Astrocyte (in vitro differentiated cells and primary cell): ENCODE measurements at regions not wholly inside any gene's neighbourhood (a gene's known extent, or its start where the extent isn't known, plus 50 kb on each side); places are given as distances from the start of the nearest gene placed in this dataset.
"Not testable (repeated sequence)": the region's sequence is repeated elsewhere in the genome, so short reads cannot be mapped to it uniquely, and the experiment has no call there.

Experiments used
- DNase-seq: peaks from one replicate; pipeline ENCODE4 v3.0.0-alpha.2; 2010; ENCODE audit warnings: low read depth
- FAIRE-seq: peaks from 2 replicates; lab custom pipeline; 2011; peaks lifted over from hg19 to GRCh38; lab: Jason Lieb, UNC
- H2AFZ ChIP-seq: 2 replicates; pipeline ENCODE4 v1.6.0; 2012; ENCODE audit warnings: low read depth, low read length, inconsistent platforms
- H3K27ac ChIP-seq: 2 replicates; pipeline ENCODE4 v1.5.1; 2011; ENCODE audit warnings: low read depth, low read length, inconsistent platforms
- H3K27me3 ChIP-seq: 2 replicates; pipeline ENCODE4 v1.6.0; 2011; ENCODE audit warnings: low read length, inconsistent platforms; ENCODE audit not compliant: insufficient read depth
- H3K36me3 ChIP-seq: 2 replicates; pipeline ENCODE4 v1.5.1; 2011; ENCODE audit warnings: low read length, inconsistent platforms; ENCODE audit not compliant: insufficient read depth
- H3K4me1 ChIP-seq: 2 replicates; pipeline ENCODE4 v1.5.1; 2011; ENCODE audit warnings: low read length, inconsistent platforms; ENCODE audit not compliant: insufficient read depth
- H3K4me2 ChIP-seq: 2 replicates; pipeline ENCODE4 v1.6.0; 2012; ENCODE audit warnings: low read length, inconsistent platforms
- H3K4me3 ChIP-seq: 2 replicates; pipeline ENCODE4 v1.5.1; 2011; ENCODE audit warnings: low read depth, mild to moderate bottlenecking, low read length, inconsistent platforms; ENCODE audit not compliant: insufficient read depth
- H3K79me2 ChIP-seq: 2 replicates; pipeline ENCODE4 v1.6.0; 2012; ENCODE audit warnings: mild to moderate bottlenecking, low read length, inconsistent platforms; ENCODE audit not compliant: insufficient read depth
- H3K9ac ChIP-seq: 2 replicates; pipeline ENCODE4 v1.6.0; 2012; ENCODE audit warnings: mild to moderate bottlenecking, low read length, inconsistent platforms
- H3K9me3 ChIP-seq: 2 replicates; pipeline ENCODE4 v1.5.1; 2012; ENCODE audit warnings: low read depth, mild to moderate bottlenecking, low read length, inconsistent platforms; ENCODE audit not compliant: insufficient read depth
- H4K20me1 ChIP-seq: 2 replicates; pipeline ENCODE4 v1.6.0; 2012; ENCODE audit warnings: low read length, inconsistent platforms; ENCODE audit not compliant: insufficient read depth
- H3K27ac Mint-ChIP-seq: one replicate; pipeline ENCODE4 v1.8.0; 2021; ENCODE audit warnings: mild to moderate bottlenecking, mixed read lengths; ENCODE audit not compliant: unreplicated experiment
- H3K27me3 Mint-ChIP-seq: one replicate; pipeline ENCODE4 v1.8.0; 2021; ENCODE audit warnings: low read depth, mixed read lengths; ENCODE audit not compliant: unreplicated experiment
- H3K36me3 Mint-ChIP-seq: one replicate; pipeline ENCODE4 v1.8.0; 2021; ENCODE audit warnings: low read depth, mixed read lengths; ENCODE audit not compliant: unreplicated experiment
- H3K4me1 Mint-ChIP-seq: one replicate; pipeline ENCODE4 v1.8.0; 2021; ENCODE audit warnings: low read depth, mixed read lengths; ENCODE audit not compliant: unreplicated experiment
- H3K4me3 Mint-ChIP-seq: one replicate; pipeline ENCODE4 v1.8.0; 2021; ENCODE audit warnings: mild to moderate bottlenecking, moderate library complexity, mixed read lengths; ENCODE audit not compliant: unreplicated experiment
- H3K9me3 Mint-ChIP-seq: one replicate; pipeline ENCODE4 v1.8.0; 2021; ENCODE audit warnings: mild to moderate bottlenecking, mixed read lengths; ENCODE audit not compliant: unreplicated experiment
- CTCF ChIP-seq: IDR thresholded peaks from 2 replicates; pipeline ENCODE4 v1.5.1; 2011; ENCODE audit warnings: low read depth, mild to moderate bottlenecking, inconsistent platforms, low read length, moderate library complexity; ENCODE audit not compliant: insufficient read depth
- EZH2 ChIP-seq: IDR thresholded peaks from 2 replicates; pipeline ENCODE4 v1.6.1; 2012; ENCODE audit warnings: mild to moderate bottlenecking, low read length, inconsistent platforms; ENCODE audit not compliant: insufficient read depth

GRCh38 chr6:119495230-119495683 is 145.7 kb upstream of the MAN1A1 start:
- FAIRE-seq (no peak), DNase-seq (no peak)
- Histone ChIP-seq H3K79me2 (no peaks in the 10 kb centered on the region), H3K4me3 (no peak overlapping the region), H3K27ac (no peak overlapping the region), H3K4me1 (no peaks in the 10 kb centered on the region), H3K4me2 (no peak overlapping the region), H3K36me3 (no peaks in the 10 kb centered on the region), H3K9ac (no peak overlapping the region), H3K27me3 (no peaks in the 10 kb centered on the region), H4K20me1 (no peaks in the 10 kb centered on the region), H2AFZ (no peak overlapping the region), H3K9me3 (no peaks in the 10 kb centered on the region)
- TF ChIP-seq CTCF (no peak), EZH2 (no peak)
- no peaks in the 10 kb centered on the region for H3K9me3 Mint-ChIP-seq
- H3K4me1 Mint-ChIP-seq: no peaks in the 10 kb centered on the region
- H3K4me3 Mint-ChIP-seq: no peak overlapping the region
- no peaks in the 10 kb centered on the region for H3K27me3 Mint-ChIP-seq
- no peak overlapping the region for H3K27ac Mint-ChIP-seq
- H3K36me3 Mint-ChIP-seq: peaks cover 1% of the 10 kb centered on the region

- Mint-ChIP-seq H3K4me3 (no peak overlapping the region), H3K9me3 (no peaks in the 10 kb centered on the region), H3K27ac (no peak overlapping the region), H3K36me3 (peaks cover 1% of the 10 kb centered on the region), H3K27me3 (no peaks in the 10 kb centered on the region), H3K4me1 (no peaks in the 10 kb centered on the region)
- TF ChIP-seq CTCF (no peak), EZH2 (no peak)
- Histone ChIP-seq H2AFZ (no peak overlapping the region), H3K27ac (no peak overlapping the region), H3K36me3 (no peaks in the 10 kb centered on the region), H3K27me3 (no peaks in the 10 kb centered on the region), H3K79me2 (no peaks in the 10 kb centered on the region), H3K4me3 (no peak overlapping the region), H3K9me3 (no peaks in the 10 kb centered on the region), H3K4me2 (no peak overlapping the region), H4K20me1 (no peaks in the 10 kb centered on the region), H3K4me1 (no peaks in the 10 kb centered on the region), H3K9ac (no peak overlapping the region)
- no peak for FAIRE-seq
- no peak for DNase-seq
These were observed 144.4 kb upstream of the MAN1A1 start for GRCh38 chr6:119493980-119494379.

- FAIRE-seq: not testable (repeated sequence)
These were observed 141.6 kb upstream of the MAN1A1 start for GRCh38 chr6:119491112-119491511.

GRCh38 chr6:119490050-119490449 is 140.5 kb upstream of the MAN1A1 start:
- not testable (repeated sequence) for FAIRE-seq, H2AFZ ChIP-seq, H3K36me3 Mint-ChIP-seq, H3K79me2 ChIP-seq, H3K9ac ChIP-seq, H3K9me3 ChIP-seq, H3K27ac ChIP-seq, H3K27me3 Mint-ChIP-seq, H4K20me1 ChIP-seq, H3K9me3 Mint-ChIP-seq, DNase-seq, H3K4me2 ChIP-seq, H3K4me1 ChIP-seq, H3K4me3 Mint-ChIP-seq, H3K36me3 ChIP-seq, H3K4me1 Mint-ChIP-seq, H3K4me3 ChIP-seq, H3K27ac Mint-ChIP-seq, H3K27me3 ChIP-seq

More at GRCh38 chr6:119491112-119491511, 141.6 kb upstream of the MAN1A1 start:
- H3K4me3 Mint-ChIP-seq, H3K4me1 Mint-ChIP-seq, H4K20me1 ChIP-seq, H3K9me3 ChIP-seq, H3K27ac ChIP-seq, H3K4me2 ChIP-seq, H3K4me3 ChIP-seq, H3K9ac ChIP-seq, DNase-seq, H3K9me3 Mint-ChIP-seq, H3K36me3 ChIP-seq, H3K27me3 Mint-ChIP-seq, H2AFZ ChIP-seq, H3K36me3 Mint-ChIP-seq, H3K27ac Mint-ChIP-seq, H3K79me2 ChIP-seq, H3K4me1 ChIP-seq, H3K27me3 ChIP-seq: not testable (repeated sequence)
